ENCODE measurements at regions not wholly inside any gene's neighbourhood (a gene's known extent, or its start where the extent isn't known, plus 50 kb on each side); places are given as distances from the start of the nearest gene placed in this dataset.

DNA sequence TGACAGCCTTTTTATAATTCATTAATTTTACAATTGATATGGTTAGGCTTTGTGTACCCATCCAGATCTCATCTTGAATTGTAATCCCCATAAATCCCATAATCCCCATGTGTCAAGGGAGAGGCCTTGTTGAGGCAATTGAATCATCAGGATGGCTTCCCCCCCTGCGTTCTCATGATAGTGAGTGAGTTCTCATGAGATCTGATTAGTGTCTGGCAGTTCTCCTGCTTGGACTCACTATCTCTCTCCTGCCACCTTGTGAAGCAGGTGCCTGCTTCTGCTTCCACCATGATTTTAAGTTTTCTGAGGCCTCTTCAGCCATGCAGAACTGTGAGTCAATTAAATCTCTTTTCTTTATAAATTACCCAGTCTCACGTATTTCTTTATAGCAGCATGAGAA is 165.7 kb upstream of the GNAI1 start (continued):
- TF ChIP-seq ASH2L (IDR thresholded peaks at IDR 0.05; ENCODE audit: borderline replicate concordance, low read depth) (no peak), IRF4 (IDR thresholded peaks at IDR 0.05; ENCODE audit: low read depth, low read length) (no peak), BMI1 (IDR thresholded peaks at IDR 0.05; ENCODE audit: borderline replicate concordance) (no peak), CREM (IDR thresholded peaks at IDR 0.05; ENCODE audit: low read depth) (no peak), MEF2A (IDR thresholded peaks at IDR 0.05; ENCODE audit: insufficient read depth, low read depth, low read length) (no peak), ZNF207 (IDR thresholded peaks at IDR 0.05; ENCODE audit: borderline replicate concordance) (no peak), YY1 (IDR thresholded peaks at IDR 0.05; ENCODE audit: low read depth, low read length) (no peak)
- TF ChIP-seq, protein P1, sequence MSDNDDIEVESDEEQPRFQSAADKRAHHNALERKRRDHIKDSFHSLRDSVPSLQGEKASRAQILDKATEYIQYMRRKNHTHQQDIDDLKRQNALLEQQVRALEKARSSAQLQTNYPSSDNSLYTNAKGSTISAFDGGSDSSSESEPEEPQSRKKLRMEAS (IDR thresholded peaks at IDR 0.05; ENCODE audit: low read depth, low read length) = no peak
- TF ChIP-seq, protein P2, sequence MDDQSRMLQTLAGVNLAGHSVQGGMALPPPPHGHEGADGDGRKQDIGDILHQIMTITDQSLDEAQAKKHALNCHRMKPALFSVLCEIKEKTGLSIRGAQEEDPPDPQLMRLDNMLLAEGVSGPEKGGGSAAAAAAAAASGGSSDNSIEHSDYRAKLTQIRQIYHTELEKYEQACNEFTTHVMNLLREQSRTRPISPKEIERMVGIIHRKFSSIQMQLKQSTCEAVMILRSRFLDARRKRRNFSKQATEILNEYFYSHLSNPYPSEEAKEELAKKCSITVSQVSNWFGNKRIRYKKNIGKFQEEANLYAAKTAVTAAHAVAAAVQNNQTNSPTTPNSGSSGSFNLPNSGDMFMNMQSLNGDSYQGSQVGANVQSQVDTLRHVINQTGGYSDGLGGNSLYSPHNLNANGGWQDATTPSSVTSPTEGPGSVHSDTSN (IDR thresholded peaks at IDR 0.05; ENCODE audit: insufficient replicate concordance, low read depth, low read length) = no peak

DNA sequence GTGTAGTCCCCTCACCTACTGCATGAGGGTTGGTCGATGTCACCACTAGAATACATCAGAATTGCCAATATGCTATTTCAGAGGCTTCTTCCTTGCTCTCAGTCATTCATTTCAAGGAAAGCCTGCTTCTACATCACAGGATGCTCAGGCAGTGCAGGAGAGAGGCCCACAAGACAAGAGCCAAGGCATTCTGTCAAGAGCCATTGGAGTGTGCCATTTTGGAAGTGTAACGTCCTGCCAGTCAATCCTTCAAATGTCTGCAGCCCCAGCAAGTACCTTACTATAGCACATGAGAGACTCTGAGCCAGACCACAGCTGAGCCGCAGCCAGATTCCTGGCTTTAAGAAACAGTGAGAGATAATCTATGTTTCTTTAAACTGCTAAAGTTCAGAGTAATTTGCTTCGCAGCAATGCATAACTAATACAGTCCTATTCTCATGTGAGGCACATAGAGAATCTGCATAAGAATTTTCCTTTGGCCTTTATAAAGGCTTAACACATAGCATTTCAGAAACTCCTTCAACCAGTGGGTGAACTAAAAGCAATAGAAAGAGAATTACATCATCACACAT is 166.5 kb upstream of the GNAI1 start:
- SMC1A ChIA-PET (ENCODE audit: uncharacterized antibody, unreplicated experiment) = no interaction called here
- Histone ChIP-seq H3K4me1 (ENCODE audit: control insufficient read depth, insufficient read depth, low read length) (no peaks in the 10 kb centered on the region), H4K20me1 (ENCODE audit: control insufficient read depth, insufficient read depth) (no peaks in the 10 kb centered on the region), H3K27ac (ENCODE audit: control insufficient read depth, insufficient read depth) (no peak overlapping the region), H3K4me2 (ENCODE audit: control insufficient read depth, insufficient read depth) (no peak overlapping the region), H2AFZ (ENCODE audit: control insufficient read depth, low read depth, low read length) (no peak overlapping the region), H3K9me3 (replicated peaks; ENCODE audit: control insufficient read depth, insufficient read depth, low read length) (no peaks in the 10 kb centered on the region), H3K36me3 (ENCODE audit: control insufficient read depth in 2 of 2, insufficient read depth in 2 of 2, low read length in 1 of 2) (no peaks in the 10 kb centered on the region), H3K79me2 (ENCODE audit: control insufficient read depth, insufficient read depth, low read length) (no peaks in the 10 kb centered on the region), H3K9ac (ENCODE audit: control insufficient read depth, insufficient read depth, low read length) (no peak overlapping the region), H3K27me3 (replicated peaks in 1 of 2; ENCODE audit: control insufficient read depth in 2 of 2, insufficient read depth in 2 of 2, low read length in 1 of 2) (no peaks in the 10 kb centered on the region), H3K4me3 (no peak overlapping the region)
- POLR2A ChIA-PET = no interaction called here
- no TSS peak for BruUV-seq (replicated peaks)
- FAIRE-seq (no peak), DNase-seq (ENCODE audit: low read depth, low spot score) (no peak), ATAC-seq (no peak)
- TF ChIP-seq, protein P3, sequence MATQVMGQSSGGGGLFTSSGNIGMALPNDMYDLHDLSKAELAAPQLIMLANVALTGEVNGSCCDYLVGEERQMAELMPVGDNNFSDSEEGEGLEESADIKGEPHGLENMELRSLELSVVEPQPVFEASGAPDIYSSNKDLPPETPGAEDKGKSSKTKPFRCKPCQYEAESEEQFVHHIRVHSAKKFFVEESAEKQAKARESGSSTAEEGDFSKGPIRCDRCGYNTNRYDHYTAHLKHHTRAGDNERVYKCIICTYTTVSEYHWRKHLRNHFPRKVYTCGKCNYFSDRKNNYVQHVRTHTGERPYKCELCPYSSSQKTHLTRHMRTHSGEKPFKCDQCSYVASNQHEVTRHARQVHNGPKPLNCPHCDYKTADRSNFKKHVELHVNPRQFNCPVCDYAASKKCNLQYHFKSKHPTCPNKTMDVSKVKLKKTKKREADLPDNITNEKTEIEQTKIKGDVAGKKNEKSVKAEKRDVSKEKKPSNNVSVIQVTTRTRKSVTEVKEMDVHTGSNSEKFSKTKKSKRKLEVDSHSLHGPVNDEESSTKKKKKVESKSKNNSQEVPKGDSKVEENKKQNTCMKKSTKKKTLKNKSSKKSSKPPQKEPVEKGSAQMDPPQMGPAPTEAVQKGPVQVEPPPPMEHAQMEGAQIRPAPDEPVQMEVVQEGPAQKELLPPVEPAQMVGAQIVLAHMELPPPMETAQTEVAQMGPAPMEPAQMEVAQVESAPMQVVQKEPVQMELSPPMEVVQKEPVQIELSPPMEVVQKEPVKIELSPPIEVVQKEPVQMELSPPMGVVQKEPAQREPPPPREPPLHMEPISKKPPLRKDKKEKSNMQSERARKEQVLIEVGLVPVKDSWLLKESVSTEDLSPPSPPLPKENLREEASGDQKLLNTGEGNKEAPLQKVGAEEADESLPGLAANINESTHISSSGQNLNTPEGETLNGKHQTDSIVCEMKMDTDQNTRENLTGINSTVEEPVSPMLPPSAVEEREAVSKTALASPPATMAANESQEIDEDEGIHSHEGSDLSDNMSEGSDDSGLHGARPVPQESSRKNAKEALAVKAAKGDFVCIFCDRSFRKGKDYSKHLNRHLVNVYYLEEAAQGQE (IDR thresholded peaks at IDR 0.05; ENCODE audit: low read depth, low read length) = no peak
- in situ Hi-C loops (cut with MboI) = no loop called here
- intact Hi-C loops (cut with micrococcal nuclease; ENCODE audit: unreplicated experiment) = no loop called here
- WGBS (ENCODE audit: insufficient coverage, insufficient replicate concordance, low lambda C conversion rate, missing lambda C conversion rate) = 23% methylated on average over 4 of the region's 4 CpGs
- CTCF ChIA-PET = no interaction called here
- RAD21 ChIA-PET (ENCODE audit: unreplicated experiment) = no interaction called here
